GM12875 (cell line): ENCODE measurements at regions not wholly inside any gene's neighbourhood (a gene's known extent, or its start where the extent isn't known, plus 50 kb on each side); places are given as distances from the start of the nearest gene placed in this dataset.

Source experiments
- H3K4me3 ChIP-seq: one replicate; pipeline ENCODE4 v1.5.1; 2011; ENCODE audit warnings: low read depth, low read length, control low read depth
- TF ChIP-seq, protein P1 (sequence below): IDR thresholded peaks from 2 replicates; pipeline ENCODE4 v1.5.1; 2011; ENCODE audit warnings: low read depth, mild to moderate bottlenecking, control low read depth, inconsistent platforms, low read length, moderate library complexity, borderline replicate concordance; ENCODE audit not compliant: insufficient read depth

DNA sequence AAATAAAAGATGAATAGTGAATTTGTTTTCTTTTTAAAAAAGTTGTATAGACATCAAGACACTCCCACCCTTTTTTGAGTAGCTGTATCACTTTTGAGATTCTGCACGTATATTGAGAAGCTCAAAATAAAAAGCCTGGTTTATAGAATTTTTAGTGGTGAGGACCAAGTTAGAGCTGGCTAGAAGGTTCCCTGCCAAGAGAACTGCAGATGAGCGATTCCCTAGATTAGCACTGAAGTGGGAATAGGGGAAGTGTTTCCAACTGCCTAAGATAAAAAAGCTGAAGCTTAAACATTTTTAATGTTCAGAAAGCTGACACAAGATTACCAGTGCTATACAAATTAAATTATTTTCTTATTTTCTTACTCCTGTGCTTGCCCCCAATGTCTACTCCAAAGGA, 135.7 kb upstream of the TMEM229A start:
- TF ChIP-seq, protein P1, sequence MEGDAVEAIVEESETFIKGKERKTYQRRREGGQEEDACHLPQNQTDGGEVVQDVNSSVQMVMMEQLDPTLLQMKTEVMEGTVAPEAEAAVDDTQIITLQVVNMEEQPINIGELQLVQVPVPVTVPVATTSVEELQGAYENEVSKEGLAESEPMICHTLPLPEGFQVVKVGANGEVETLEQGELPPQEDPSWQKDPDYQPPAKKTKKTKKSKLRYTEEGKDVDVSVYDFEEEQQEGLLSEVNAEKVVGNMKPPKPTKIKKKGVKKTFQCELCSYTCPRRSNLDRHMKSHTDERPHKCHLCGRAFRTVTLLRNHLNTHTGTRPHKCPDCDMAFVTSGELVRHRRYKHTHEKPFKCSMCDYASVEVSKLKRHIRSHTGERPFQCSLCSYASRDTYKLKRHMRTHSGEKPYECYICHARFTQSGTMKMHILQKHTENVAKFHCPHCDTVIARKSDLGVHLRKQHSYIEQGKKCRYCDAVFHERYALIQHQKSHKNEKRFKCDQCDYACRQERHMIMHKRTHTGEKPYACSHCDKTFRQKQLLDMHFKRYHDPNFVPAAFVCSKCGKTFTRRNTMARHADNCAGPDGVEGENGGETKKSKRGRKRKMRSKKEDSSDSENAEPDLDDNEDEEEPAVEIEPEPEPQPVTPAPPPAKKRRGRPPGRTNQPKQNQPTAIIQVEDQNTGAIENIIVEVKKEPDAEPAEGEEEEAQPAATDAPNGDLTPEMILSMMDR = no peak
- H3K4me3 ChIP-seq = no peak overlapping the region

DNA sequence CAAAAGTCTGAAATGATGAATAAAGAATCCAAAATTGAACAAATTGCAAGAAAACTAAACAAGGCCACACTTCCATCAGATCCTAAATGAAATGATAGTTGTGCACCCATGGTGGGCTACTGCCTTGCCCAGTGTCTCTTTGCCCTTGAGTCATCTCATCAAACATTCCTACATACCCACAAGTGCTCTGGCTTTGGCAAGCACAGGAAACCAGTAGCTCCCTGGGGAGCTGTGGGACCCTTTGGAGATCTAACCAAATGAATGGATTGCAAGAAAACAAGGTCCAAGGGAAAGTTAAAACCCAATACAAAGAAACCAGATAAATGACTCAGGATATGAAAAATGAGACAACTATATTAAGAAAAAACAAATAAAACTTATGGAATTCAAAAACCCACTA, 129.8 kb upstream of the TMEM229A start:
- no peak overlapping the region for H3K4me3 ChIP-seq
- TF ChIP-seq, protein P1 = no peak

DNA sequence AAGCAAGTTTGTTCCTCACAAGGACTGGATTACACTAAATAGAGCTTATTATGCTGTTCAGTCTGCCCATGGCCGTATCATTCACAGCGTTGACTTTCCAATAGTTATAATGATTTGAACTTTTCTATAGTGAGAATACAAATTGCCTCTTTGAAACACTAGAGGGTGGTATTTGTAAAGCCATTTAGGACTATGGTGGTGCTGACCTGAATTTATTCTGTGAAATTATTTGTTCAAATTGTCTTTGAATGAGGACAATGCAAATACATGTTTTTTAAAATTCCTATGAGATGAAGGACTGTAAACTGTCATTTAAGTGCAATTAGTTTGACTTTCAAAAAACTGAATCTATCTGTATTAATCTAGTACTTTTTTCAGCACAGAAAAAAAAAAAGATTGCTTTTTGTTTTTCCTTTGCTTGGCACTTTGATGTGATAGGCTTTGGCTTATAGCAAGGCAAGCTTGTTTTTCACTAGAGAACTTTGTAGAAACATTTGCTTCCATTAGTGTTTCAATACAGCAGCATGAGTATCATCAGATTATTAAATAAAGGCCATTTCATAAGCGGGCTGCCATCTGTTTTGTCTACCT, 122.7 kb upstream of the TMEM229A start:
- TF ChIP-seq, protein P1 = peak; percentile 19; the same call in 1 of the 2 replicates
- no peak overlapping the region for H3K4me3 ChIP-seq

DNA sequence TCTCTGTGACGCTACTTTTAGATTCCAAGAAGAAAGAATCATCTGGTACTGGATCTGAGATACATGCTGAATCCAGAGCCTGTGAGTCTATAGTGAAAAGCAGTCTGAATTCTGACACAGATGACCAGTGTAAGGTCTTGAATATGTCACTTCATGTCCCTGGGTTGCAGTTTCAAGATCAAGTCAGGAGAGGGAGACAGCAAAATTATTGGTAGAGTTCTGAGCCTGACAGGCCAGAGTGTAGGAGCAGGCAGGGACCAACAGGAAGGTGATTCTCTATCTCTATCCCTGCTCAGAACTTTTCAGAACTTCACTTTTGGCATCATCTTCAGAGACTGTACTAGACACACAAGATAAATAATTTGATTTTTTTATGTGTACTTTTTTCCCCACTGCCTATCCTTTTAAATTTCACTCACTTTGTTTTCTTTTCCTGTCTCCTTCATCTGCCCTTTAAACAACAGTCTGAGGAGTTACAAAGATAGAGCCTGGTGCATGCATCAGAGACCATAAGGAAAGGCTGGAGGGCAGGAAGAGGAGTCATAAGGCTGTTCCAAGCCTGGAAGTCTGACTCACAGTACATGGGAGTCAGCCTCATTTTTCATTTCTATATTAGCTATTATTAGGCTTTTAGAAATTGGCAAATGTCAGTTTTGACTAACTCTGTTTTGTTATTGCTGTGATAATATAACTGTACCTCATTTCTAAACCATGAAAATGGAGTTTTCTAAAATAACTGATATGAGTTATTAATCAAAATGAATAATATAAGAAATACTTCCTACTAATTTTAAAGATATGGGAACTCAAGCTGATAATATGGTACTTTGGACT, 120.2 kb upstream of the TMEM229A start:
- H3K4me3 ChIP-seq = no peak overlapping the region
- TF ChIP-seq, protein P1 = no peak; the same call in 1 of the 2 replicates

DNA sequence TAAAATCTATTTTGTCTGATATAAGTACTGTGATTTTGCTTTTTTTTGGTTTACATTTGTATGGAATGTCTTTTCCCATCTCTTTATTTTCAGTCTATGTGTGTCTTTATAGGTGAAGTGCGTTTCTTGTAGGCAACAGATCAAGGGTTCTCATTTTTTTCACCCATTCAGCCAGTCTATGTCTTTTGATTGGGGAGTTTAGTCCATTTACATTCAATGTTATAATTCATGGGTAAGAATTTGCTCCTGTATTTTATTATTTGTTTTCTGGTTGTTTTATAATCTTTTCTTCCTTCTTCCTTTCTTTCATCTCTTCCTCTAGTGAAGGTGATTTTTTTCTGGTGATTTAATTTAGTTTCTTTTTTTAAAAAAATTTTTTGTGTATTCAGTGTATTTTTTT, 104.8 kb upstream of the TMEM229A start:
- H3K4me3 ChIP-seq = no peak overlapping the region
- TF ChIP-seq, protein P1 = no peak

DNA sequence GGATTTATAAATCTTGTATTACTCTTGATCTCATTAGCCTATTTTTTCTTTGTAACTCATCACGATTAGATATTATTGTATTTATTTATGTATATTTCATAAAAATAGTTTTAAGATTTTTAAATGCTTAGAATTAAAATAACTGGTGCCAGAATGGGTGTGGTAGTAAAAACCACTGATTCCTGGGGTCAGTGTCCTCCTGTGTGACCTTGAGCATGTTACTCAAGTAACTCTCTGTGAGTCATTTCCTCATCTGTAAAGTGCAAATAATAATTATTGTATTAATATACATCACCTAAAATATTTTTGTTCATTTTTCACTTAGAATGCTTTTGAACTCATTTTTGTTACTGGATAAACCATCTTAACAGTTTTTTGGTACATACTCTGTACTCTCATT, 91.3 kb upstream of the TMEM229A start:
- TF ChIP-seq, protein P1 = no peak
- no peak overlapping the region for H3K4me3 ChIP-seq

DNA sequence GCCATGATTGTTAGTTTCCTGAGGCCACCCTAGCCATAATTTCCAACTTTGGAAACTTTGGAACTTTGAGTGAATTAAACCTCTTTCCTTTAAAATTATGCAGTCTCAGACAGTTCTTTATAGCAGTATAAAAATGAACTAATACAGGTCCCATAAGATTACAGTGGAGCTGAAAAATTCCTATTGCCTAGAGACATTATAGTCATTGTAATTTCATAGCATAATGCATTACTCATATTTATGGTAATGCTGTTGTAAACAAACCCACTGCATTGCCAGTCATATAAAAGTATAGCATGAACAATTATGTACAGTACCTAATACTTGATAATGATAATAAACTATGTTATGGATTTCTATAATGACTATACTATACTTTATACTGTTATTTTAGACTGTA, 88.0 kb upstream of the TMEM229A start:
- no peak overlapping the region for H3K4me3 ChIP-seq
- TF ChIP-seq, protein P1 = no peak
